ENCODE measurements at regions not wholly inside any gene's neighbourhood (a gene's known extent, or its start where the extent isn't known, plus 50 kb on each side); places are given as distances from the start of the nearest gene placed in this dataset.
"Not testable (repeated sequence)": the region's sequence is repeated elsewhere in the genome, so short reads cannot be mapped to it uniquely, and the experiment has no call there.

DNA sequence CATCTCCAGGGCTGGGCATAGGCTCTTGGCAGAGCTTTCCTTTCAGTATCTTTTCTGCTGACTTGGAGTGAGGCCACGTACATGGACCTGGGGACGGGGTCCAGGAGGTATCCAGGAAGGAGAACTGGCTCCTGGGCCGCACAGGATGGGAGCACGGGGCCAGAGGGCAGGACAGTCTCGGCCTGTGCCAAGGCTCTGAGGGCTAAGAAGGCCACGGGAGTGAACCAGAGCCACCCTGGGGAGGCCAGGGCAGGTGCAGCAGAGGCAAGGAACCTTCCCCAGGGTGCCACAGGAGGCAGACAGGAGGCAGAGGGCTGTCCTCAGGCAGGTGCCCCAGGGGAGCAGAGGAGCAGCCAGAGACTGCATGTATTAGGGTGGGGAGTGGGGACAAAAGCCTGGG is 50.3 kb downstream of the PLXNA1 start:
- DNase-seq = no peak

DNA sequence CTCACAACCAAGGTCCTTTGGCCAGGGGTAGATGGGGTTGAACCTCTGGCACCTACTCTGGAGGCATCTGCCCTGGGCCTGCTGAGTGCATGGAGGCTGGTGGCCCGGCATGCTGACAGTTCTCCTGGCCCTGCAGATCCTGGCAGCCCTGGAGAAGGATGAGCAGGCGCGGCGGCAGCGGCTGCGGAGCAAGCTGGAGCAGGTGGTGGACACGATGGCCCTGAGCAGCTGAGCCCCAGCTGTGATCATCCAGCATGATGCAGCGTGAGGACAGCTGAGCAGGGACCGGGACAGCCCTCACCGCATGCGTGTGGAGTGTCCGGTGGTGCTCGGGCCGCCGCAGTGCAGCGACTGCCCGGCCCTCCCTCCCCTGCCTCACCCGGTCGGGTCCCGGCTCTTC is 50.9 kb downstream of the PLXNA1 start:
- no peak for DNase-seq

DNA sequence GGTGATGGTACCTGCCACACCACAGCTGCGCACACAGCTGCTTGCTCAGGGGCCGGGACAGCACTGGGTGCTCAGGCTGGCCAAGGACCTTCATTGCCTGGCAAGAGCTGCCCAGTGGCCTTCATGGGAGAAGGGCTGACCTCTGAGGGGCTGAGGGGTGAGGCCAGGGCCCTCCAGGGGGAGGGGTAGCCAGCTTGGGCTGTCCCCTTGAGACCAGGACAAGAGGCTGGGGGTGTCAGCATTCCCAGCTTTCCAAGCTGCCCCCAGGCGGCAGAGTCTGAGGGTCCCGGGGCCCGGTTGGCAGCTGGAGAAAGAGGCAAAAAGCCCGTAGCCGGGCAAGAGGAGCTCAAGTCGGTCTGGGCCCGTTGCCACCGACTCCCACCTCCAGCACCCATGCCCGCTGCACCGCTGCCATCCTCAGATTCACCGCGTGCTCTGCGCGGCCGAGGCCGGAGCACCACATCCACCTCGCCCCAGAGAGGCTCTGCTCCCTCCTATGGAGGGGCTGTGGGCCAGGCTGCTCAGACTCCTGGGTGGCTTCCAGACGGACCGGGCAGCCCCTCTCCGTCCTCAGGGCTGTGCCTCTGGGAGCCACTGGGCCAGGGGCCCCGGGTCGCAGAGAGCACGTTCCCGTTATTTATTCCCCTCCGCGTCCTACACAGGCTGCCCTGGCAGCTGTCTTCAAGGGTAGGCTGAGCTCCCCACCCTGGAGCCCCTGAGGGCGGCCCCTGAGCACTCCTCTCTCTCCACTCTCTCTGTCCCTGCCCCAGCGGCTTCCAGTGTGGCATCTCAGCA is 51.5 kb downstream of the PLXNA1 start:
- DNase-seq = no peak

DNA sequence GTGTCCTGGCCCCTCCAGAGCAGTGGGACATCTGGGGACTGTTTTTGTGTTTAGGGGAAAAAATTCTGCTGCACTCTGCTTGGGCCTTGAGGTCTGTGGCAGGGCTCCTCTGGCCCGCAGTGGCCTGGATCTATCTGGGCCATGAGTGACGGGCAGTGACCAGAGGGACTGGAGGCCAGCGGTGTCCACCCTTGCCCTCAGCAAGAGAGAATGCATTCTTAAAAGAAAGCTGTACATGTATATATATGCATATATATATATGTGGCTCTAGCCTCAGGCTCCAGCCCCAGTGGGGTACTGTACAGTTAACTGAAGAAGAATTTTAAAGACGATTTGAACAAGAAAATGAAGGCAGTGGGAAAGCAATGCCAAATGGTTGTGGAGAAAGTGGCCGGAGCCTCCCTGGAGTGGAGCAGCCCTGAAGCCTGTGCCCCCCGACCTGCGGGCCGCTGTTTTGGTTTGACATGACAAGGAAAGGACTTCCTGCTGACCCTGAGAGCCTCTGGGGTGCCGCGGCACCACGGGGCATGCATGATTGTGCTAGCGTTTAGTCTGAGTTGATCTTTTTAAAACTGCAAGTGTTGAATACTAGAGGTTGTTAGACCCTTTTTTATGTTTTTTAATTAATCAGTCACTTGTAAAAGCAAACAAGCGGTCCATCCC is 52.2 kb downstream of the PLXNA1 start:
- no peak for DNase-seq

DNA sequence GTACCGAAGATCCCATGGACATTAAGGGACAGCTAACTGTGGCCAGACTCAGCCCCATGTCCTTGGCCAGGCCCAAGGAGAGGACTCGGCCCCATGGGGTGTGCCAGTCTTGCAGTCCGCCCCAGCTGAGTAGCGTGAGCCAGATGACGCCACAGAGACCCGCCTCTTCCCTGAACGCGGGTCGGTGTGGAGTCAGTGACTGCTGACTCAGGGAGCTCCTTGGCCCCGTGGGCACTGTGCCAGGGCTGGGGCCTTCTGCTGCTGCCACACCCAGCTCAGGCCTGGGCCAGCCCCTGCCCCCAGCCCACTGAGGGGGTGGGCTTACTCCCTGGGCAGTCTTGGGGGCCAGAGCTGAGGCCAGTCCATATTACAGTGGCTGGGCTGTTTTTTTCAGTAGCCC is 52.8 kb downstream of the PLXNA1 start:
- DNase-seq = peak in 1 of 2 experiments; percentile 20

DNA sequence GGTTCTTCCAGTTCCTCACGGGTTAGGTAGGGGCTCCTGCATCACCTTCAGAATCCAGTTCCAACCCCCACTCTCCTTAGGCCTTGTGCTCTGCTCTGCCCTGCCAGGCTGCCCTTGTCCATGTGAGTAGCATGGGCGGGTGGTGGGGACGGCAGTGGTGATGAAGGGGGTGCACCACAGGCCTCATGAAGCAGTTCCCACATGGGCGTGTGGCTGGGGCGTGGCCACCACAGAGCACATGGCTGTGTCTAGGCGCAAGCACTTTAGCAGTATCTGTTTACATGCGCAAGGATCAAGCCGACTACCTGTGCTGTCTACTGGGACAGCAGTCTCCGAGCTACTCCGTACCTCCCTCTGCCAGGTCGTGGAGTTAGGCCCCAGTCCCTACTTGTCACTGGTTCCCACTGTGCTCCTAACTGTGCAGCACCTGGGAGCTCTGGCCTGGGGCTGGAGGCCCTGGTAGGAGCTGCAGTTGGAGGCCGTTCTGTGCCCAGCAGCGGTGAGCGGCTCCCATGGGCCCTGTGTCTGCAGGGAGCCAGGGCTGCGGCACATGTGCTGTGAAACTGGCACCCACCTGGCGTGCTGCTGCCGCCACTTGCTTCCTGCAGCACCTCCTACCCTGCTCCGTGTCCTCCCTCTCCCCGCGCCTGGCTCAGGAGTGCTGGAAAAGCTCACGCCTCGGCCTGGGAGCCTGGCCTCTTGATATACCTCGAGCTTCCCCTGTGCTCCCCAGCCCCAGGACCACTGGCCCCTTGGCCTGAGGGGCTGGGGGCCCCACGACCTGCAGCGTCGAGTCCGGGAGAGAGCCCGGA is 53.5 kb downstream of the PLXNA1 start:
- no peak for DNase-seq

DNA sequence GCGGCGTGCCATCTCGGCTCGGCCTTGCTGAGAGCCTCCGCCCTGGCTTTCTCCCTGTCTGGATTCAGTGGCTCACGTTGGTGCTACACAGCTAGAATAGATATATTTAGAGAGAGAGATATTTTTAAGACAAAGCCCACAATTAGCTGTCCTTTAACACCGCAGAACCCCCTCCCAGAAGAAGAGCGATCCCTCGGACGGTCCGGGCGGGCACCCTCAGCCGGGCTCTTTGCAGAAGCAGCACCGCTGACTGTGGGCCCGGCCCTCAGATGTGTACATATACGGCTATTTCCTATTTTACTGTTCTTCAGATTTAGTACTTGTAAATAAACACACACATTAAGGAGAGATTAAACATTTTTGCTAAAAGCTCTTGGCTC is 54.1 kb downstream of the PLXNA1 start:
- no peak for DNase-seq

DNA sequence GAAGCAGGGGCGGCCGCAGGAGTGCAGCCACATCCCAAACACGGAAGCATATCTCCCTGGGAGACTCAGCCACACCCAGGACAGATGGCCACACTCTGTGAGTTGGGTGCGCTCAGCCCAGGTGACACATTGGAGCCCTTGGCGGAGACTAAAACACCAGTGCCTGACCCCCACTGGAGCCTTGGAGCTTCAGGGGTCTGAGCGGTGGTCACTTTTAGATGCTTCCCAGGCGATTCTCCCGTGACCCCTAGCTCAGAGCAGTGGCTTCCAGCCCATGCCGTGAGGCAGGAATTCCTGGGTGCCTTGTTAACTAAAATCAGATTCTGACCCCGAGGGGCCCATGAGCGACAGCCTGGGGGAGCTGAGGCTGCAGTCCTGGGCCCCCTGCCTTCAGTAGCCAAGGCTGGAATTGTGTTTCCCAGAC is 54.5 kb downstream of the PLXNA1 start:
- no peak for DNase-seq

DNA sequence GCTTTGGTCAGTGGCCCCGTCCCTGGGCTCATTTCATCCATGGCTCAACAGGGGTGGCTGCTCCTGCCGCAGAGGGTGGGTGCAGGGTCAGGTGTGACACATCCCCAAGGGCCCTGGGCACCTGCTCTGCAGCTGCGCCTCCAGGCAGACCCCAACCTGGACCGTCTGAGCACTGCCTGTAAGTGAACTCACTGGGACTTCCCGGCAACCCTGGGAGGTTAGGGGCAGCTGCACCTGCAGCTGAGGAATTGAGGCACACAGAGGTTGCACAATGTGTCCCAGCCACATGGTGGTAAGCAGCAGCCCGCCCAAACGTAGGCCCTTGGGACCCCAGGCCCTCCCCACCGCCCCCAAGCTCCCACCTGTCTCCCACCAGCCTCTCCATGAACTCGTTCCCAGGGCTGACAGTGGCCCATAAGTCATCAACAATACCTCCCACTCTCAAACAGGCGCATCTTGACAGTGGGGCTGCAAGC is 55.1 kb downstream of the PLXNA1 start:
- no peak for DNase-seq

DNA sequence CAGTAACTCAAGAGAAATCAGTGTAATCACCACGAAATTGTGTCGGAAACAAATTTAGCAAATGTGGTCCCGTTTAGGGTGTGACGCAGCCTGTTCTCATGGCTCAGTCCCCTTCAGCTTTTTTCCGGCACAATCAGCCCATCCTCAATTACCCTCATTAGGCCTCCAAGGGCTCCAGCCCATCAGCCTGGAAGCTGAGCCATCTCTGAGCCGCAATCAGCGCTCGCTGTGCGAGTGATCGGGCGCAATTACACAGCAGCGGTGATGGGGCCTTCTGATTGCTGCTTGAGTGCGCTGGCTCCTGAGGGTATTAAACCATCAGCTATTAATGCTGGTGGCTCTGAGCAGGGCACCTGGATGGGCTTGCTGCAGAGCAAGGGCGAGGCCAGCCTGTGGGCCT is 55.6 kb downstream of the PLXNA1 start:
- DNase-seq = no peak

DNA sequence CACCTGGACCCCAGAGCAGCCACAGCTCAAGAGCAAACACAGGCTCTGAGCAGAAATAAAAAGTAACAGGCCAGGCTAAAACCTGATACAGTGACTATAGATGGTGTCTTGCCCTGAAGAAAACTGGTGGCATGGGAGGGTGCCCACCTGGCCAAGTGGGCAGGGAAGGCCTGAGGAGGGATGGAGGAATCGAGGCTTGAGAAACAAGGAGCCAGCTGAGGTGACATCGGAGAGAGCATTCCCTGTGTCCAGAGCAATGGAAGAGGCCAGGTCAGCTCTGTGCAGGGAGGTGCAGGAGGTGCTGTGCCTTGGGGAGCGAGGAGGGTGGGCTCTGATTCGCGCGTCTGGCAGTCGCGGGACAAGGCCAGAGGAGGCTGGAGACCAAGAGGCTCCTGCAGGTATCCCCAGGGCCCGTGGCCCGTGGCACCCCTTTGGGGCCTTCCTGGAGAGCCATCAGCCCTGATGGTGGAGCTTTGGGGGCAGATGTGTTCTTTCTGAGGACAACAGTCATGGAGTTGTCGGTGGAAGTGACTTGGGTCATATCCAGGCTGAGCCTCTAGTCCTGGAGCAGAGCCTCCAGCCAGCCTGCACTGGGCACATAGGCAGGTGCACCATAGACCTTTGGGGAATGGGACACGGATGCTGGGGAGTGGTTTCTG is 56.1 kb downstream of the PLXNA1 start:
- DNase-seq = no peak

DNA sequence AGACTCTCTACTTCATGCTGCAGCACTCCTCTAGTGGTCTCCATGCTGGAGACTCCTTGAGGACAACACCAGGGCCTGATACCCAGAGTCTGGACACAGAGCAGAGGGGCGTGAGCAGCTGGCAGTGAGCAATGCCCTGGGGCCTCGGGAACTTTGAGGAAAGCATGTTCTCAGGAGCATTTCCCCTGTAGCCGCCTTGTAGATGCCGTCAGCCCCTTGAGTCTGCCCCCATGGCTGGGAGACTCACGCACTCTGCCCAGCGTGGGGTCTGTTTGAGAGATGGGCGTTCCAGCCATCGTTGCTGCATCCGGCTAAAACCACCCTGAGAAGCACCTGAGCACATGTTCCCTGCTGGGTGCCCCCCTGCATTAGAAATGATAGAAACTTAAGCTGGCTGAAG is 56.8 kb downstream of the PLXNA1 start:
- DNase-seq = no peak

DNA sequence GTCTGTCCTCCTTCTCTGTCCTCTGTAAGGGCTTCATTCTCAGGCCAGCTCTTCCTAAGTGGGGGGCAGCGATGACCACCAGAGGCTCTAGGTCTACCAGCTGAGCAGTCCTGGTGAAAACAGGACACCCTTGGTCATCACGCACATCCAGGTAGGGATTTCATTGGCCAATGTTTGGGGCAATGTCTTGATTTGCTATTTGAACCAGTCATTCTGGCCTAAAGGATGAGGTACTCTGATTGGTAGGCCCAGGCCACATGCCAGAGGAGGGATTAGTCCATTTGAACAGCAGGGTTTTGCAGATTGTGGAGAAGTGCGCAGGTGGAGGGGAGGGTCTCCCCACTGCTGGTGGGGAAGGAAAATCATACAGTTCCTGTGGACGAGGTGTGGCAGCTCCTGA is 57.3 kb downstream of the PLXNA1 start:
- no peak for DNase-seq

DNA sequence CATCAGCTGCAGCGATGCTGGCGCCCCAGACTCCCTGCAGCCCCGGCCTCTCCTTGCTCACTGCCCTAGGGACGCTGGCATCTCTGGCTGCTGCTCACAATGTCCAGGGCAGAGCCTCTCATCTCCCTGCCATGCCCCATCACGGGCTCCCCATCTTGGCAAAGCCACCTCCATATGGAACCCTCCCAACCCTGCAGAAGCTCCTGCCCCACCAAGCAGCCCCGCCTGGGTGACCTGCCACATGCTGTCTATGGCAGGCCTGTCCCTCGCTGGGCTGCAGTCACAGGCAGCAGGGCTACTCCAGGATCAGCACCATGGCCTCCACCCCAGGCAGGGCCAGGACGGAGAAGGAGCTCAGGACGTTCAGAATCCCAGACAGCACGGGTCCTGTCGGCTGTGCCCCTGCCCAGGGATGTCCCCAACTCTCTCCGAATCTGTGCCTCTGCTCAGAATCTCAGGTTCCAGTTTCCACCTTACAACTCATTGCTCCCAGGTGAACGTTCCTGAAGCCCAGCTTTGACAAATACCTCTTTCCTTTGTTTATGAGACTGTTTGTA is 58.4 kb downstream of the PLXNA1 start:
- DNase-seq = no peak

DNA sequence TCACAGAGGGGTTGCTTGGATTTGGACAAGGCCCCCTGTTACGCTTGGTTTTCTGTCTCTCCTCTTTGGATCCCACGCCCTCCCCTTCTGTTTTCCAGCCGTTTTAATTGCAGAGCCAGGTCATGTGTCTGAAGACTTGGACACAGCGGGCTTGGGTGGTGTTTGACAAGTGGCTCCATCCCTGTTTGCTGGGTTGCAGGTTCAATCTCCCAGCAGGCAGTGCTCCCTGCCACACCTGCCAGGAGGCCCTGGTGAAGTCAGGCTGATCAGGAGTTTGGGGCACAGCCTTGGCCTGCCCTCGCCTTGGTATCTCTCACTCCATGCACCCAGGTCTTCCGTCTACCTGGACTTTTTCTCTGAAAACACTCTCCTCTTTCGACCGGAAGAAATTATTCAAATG is 59.0 kb downstream of the PLXNA1 start:
- DNase-seq = no peak

DNA sequence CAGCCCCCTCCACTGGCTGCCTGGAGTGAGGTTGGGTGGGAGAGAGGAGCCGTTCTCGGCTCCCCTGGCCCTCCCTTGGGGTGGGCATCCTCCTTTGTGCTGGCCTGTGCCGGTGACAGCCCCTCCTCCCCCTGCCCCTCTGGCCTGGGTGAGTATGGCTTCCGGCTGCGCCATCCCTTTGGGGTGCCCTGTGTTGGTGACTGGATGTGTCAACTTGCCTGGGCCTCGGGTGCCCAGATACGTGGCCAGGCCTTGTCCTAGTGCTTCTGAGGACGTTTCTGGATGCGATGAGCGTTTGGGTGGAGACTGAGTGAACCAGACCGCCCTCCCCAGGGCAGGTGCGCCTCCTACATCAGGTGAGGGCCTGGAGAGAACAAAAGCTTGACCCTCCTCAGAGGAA is 59.7 kb downstream of the PLXNA1 start:
- DNase-seq = no peak

DNA sequence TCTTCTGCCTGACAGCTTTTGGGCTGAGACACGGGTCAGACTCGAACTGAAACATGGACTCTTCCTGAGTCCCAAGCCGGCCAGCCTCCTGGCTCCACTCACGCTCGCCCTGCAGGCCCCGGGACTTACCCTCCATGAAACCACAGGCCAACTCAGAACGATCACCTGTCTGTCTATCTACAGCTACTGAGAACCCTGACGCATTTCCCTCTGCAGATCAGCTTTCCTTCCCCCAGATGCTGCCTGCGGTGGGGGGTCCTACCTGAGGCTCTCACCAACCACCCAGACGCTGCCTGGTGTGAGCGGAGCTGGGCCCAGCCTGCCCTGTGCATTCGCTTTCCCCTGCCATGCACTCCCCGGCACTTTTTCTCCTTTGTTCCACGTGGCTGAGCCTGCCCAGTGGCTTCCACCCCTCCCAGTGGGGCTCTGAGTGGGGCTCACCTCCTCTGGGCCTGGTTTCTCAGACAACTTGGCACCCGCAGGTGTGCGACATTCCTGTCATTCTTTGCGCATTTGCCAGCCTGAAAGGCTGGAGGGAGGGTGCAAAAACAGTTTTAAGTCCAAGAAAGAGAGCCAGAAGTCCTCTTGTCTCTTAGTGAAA is 60.2 kb downstream of the PLXNA1 start:
- DNase-seq = no peak

DNA sequence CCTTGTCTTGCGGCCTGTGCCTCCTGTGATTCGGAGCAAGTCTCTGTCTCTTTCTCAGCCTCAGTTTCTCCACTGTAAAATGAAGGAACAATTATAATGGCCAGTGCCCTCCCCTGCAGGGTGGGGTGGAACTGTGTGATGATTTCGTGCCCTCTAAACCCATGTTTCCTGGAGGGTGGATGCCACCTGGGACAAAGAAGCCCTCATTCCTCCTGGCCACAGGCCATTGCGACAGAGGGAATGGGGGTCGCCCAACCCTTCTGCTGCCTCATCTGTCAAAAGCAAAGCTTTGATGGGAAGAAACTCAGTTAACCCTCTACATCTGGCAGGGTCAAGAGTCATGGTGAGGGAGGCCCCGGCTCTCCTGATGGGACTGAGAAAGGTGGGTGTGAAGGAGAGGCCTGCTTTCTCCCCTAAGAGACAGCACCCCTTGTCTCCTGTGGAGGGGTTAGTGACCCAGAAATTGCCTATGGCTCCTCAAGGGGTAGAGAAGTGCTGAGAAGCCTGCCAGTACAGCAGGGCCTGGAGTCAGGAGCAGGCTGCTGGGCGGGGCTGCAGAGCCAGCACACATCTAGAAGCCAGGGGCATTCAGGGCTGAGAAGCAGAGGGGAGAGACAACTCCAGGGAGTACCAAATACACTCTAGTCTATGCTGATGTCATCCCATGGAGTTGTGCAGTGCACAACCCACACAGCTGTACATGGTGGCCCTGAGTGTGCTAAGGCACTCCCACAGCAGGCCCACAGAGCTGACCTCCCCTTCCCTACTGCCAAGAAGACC is 61.0 kb downstream of the PLXNA1 start:
- DNase-seq = no peak

DNA sequence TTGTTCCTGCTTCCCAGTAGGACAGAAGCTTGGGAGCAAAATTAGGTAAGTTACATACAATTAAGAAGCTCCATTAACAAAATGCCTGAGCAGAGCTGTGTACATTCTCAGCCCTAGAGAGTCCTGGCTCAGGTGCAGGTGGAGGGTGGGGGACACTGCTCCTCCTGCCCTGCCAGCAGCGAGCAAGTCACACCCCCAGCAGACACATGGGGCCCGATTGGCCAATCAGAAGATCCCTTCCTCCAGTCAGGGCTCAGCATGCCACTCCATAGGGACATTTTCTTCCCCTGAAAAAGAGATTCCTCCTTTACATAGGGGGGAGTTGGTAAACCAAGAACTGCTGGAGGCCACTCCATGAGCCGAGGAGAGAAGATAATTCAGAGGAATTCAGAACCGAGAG is 62.1 kb downstream of the PLXNA1 start:
- DNase-seq = no peak

DNA sequence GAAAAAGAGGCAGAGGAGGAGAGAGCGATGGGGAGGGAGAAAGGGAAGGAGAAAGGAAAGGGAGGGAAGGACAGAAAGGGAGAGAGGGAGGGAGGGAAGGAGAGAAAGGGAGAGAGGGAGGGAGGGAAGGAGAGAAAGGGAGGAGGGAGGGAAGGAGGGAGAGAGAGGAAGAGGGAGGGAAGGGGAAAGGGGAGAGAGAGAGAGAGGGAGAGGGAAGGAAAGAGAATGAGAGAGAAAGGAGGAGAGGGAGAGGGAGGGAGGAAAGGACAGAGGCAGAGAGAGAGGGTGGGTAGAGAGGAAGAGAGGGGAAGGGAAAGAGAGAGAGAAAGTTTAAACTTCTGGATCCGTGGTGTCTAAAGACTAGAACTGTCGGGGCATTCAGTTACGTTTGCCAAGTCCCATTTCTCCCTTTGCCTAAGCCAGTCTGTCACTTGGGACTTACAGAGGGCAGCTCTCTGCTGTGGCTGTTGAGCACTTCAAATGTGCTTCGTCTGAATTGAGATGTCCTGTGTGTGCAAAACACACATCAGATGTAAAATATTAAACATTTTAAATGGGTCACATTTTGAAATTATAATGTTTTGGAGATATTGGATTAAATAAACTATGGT is 62.6 kb downstream of the PLXNA1 start:
- peak in 1 of 2 experiments; percentile 15 for DNase-seq

DNA sequence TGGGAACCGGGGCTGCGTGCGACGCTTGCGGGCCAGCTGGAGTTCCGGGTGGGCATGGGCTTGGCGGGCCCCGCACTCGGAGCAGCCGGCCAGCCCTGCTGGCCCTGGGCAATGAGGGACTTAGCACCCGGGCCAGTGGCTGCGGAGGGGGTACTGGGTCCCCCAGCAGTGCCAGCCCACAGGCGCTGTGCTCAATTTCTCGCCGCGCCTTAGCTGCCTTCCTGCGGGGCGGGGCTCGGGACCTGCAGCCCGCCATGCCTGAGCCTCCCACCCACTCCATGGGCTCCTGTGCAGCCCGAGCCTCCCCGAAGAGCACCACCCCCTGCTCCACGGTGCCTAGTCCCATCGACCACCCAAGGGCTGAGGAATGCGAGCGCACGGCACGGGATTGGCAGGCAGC is 63.8 kb downstream of the PLXNA1 start:
- not testable (repeated sequence) for DNase-seq

All from NCI-H446 (cell line).